ENCODE measurements at regions not wholly inside any gene's neighbourhood (a gene's known extent, or its start where the extent isn't known, plus 50 kb on each side); places are given as distances from the start of the nearest gene placed in this dataset.

DNA sequence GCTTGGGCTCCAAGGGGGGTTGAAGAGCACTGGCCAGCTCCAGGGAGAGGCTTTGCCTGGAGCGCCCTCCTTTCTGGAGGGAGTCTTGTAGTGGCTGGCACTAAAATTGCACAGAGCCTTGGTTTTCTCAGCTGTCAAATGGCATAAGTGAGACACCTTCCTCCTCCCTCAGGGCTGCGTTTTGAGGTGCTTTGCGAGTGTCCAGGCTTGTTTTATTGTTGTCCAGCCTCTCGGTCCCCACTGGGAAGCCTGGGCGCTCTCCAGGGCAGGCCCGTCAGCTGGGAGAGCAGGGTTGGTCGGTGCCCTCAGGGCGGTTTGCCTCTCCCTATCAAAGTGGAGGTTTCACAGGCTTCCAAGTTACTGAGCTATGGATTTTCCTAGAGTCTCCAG, 149.3 kb upstream of the B3GAT1 start:
- TF ChIP-seq, protein P1, sequence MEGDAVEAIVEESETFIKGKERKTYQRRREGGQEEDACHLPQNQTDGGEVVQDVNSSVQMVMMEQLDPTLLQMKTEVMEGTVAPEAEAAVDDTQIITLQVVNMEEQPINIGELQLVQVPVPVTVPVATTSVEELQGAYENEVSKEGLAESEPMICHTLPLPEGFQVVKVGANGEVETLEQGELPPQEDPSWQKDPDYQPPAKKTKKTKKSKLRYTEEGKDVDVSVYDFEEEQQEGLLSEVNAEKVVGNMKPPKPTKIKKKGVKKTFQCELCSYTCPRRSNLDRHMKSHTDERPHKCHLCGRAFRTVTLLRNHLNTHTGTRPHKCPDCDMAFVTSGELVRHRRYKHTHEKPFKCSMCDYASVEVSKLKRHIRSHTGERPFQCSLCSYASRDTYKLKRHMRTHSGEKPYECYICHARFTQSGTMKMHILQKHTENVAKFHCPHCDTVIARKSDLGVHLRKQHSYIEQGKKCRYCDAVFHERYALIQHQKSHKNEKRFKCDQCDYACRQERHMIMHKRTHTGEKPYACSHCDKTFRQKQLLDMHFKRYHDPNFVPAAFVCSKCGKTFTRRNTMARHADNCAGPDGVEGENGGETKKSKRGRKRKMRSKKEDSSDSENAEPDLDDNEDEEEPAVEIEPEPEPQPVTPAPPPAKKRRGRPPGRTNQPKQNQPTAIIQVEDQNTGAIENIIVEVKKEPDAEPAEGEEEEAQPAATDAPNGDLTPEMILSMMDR (conservative IDR thresholded peaks at IDR 0.05) = no peak
- no peak for TF ChIP-seq EZH2 (IDR thresholded peaks at IDR 0.05; ENCODE audit: low read depth)
